ENCODE measurements at regions not wholly inside any gene's neighbourhood (a gene's known extent, or its start where the extent isn't known, plus 50 kb on each side); places are given as distances from the start of the nearest gene placed in this dataset.
"Not testable (repeated sequence)": the region's sequence is repeated elsewhere in the genome, so short reads cannot be mapped to it uniquely, and the experiment has no call there.

DNA sequence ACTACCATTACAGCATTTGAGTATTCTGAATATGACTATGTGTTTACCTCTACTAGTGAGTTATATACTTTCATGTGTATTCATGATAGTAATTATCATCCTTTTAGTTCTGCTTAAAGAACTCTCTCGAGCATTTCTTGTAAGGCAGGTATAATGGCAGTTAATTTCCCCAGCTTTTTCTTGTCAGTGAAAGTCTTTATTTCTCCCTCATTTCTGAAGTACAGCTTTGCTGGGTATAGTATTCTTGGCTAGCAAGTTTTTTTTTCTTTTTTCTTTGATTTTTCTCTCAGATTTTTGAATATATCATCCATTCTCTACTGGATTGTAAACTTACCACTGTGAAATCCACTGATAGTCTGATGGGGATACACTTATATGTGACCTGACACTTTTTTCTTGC lies 165.9 kb upstream of the ARHGAP5 start:
- DNase-seq = no peak

DNA sequence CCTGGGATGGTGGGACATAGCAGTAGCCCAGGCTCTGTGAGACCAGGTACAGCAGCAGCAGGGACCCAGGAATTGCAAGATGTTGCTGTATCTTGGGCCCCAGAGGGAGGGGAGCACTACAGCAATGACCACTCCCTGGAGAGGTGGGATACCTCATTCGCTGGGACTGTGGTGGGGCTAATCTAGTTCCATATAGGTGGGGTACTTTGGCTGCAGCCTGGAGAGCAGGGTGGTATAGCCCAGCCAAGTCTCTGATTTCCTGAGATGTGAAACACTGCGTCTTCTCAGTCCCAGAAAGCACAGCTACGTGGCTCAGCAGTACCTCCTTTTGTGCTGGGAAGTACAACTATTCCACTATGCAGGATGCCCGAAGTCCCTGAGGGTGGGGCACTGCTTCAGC lies 163.7 kb upstream of the ARHGAP5 start:
- no peak for DNase-seq

DNA sequence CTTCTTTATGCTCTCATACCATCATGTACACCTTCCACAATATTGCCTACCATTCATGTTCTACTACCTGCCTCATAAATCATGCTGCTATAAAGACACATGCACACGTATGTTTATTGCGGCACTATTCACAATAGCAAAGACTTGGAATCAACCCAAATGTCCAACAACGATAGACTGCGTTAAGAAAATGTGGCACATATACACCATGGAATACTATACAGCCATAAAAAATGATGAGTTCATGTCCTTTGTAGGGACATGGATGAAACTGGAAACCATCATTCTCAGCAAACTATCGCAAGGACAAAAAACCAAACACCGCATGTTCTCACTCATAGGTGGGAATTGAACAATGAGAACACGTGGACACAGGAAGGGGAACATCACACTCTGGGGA lies 158.8 kb upstream of the ARHGAP5 start:
- not testable (repeated sequence) for DNase-seq

DNA sequence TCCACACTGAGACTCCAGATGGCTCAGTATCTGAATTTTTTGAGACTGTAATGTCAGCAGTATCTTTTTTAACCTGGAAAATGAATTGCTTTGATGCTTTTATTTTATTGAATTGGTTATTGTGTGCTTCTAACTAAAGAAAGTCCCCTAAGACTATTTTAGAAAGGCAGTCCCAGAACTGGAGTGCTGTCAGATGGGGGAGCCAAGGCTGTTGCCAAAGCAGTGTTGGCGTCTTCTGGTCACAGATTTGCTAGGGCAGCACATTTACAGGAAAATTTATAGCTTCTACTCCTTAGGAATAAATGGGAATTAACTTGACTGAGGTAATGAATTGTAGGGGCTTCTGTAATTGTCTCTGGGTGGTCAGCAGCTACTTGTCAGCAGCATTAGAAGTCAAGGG lies 157.1 kb upstream of the ARHGAP5 start:
- no peak for DNase-seq

DNA sequence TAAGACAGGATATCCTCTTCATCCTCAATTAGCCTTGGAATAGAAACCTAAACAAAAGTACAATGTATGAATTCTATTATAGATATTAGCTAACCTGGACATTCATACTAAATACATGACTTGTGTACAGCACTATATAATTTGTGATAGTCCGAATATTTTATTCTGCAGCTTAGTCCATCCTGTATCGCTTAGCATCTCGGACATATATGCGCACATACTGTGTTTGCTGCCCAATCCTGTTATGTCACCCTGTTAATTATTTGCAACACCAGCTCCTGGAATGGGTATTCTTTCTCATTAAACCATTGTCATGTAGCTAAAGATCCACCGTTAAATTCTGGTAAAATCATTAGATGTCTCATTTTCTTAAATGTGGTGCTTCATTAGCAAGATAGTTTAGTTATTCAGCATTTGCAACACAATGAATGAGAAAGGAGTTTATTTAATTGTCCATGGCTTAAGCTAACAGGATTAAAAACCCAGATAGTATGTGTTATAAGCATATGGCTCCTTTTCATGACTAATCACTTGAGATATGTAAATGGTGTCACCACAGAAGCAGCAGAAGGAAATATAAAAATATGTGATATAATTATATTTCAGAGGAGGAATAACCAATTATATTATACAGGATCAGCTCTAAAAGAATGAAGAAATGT lies 156.0 kb upstream of the ARHGAP5 start:
- no peak for DNase-seq

DNA sequence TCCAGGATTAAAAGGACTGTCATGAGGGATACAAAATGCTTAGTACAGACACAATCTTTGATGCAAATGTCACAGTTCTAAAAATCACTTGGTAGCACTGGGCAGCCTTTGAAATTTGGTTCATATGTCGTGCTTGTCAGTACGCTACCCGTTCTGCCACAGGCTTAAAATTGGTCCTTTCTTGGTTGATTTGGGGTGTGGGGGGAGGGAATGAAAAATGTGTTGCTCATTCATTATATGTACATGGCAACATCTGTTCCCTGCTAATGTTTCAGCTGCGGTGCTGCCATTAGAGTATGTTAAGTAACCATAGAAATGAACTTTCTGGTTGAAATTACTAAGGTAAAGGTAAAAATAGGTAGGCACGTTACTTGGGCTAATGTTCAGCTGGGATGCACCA lies 155.4 kb upstream of the ARHGAP5 start:
- DNase-seq = no peak

DNA sequence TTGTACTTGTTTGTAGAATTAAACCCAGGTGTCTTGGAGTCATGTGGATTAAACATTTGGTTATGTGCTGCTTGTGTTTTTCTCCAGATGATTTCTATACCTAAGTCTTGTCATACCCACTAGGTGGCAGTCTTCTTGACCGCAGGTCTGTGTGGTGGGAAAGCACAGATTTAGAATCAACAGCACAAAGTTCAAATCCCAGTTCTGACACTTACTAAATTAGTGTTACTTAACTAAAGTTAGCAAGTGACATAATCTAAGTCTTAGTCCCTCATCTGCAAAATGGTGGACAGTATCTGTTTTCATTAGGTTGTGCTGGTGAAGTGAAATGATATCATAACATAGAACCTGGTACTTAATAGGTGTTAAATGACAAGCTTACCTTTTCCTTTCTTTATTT lies 151.0 kb upstream of the ARHGAP5 start:
- DNase-seq = no peak

DNA sequence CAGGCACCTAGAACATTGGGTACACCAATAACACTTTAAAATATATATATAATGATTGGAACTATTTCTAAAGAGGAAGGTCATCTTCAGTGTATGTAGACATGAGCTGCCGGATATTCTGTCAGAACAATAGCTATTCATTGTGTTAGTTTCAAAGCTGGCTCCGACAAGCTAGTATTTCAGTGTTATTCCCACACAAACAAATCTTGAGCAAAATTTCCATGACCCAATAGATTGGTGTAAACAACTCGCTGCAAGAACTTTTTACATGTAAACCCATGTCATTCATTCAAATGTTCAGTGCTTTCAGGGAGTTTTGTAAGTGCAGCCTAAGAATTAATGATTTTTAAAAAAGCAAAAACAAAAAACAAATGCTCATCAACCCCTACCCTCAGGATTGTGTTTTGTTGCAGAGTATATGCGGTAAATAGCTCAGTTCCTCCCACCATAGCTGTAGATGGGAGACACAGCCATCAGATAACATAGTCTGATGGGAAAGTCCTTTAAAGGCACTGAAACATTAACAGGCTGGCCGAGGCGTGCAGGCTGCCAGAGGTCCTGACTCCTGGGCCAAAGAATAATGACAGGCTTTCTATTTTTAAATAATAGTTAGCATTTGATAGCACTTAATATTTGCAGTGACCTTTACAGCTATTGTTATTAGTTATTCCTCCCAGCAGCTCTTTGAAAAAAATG lies 150.3 kb upstream of the ARHGAP5 start:
- DNase-seq = no peak

DNA sequence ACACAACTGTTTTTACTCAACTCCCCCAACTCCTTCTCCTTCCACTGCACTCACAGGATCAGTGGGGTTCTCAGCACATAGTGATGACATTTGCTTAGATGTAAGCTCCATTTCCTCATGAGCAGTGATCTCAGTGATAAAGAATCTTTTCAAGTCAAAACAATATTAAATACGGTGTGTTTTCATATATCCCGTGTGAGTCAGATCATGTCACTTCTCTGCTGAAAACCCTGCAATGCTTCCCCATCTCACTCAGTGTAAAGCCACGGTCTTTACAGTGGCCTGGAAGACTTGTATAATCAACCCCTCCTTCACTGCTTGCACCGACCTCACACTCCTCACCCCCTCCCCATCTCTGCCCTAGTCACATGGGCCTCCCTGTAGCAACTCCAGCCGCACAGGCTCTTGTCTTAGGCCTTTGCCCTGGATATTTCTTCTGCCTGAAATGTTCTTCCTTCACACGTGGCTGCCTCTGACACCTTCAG lies 149.7 kb upstream of the ARHGAP5 start:
- no peak for DNase-seq

DNA sequence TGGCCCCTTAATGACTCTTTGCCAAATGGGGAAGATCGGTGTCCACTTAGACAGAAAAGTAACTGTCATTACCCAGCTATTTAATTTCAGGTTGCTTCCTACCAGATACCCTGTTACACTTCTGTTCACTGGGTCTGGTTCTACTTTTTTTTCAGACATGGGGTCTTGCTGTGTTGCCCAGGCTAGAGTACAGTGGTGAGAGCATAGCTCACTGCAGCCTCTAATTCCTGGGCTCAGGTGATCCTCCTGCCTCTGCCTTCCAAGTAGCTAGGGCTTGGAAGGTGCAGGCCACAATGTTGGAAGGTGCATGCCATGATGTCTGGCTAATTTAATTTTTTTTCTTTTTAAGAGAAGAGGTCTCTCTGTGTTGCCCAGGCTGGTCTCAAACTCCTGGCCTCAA lies 147.0 kb upstream of the ARHGAP5 start:
- DNase-seq = no peak

DNA sequence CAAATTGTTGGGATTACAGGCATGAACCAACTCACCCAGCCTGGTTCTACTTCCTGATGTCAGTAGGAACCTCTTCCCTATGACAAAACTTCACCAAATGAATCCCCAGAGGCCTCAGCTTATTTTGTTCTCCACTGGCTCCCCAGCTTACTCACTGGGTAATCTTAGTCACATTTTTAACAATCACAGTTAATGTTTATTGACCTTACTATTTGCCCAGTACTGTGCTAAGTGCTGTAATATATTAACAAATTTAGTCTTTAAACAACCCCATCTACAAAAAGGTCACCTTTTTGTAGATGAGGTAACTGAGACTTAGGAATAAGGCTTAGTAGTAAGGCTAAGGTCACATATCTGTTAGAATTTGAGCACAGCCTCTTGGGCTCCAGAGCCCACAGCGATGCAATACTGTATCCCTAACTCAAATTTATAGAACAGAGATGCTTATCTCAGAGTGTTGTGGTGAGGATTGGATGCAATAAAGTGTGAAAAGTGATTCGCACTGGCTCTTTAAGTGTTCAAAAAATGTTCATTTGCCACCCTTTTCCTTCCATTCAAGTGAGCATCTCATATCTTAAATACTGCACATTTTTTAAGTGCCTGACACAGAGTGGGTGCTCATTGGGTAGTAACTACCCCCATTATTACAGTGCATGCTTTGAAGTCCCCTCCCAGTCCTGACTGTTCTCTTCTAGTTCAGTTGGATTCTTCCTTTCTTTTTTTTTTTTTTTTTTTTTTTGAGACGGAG lies 146.4 kb upstream of the ARHGAP5 start:
- no peak for DNase-seq

DNA sequence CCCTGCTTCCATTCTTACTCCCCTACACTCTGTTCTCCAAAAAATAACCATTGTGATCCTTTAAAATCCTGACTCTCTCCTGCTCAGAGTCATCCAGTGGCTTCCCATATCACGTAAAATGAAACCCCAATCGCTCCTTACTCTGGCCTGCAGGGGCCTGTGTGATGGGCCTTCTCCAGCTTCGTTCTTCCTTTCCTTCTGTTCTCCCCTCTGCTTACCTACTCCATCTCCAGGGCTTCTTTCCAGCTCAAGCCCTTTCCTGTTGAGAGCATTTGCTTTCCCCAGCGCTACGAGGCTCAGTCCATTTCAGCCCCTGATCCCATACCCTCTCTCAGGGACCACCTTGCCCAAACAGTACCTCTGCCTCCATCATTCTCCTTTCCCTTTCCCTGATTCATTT lies 144.4 kb upstream of the ARHGAP5 start:
- DNase-seq = no peak

DNA sequence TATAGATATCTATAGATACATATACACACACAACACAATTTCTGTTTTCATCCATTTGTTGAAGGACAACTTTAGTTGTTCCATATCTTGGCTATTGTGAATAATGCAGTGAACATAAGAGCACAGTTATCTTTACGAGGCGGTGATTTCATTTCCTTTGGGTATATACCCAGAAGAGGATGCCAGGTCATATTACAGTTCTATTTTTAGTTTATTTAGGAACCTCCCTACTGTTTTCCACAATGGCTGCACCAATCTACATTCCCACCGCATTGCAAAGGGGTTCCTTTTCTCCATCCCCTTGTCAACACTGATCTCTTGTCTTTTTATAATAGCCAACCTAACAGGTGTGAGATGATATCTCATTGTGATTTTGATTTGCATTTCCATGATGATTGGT lies 143.4 kb upstream of the ARHGAP5 start:
- no peak for DNase-seq

DNA sequence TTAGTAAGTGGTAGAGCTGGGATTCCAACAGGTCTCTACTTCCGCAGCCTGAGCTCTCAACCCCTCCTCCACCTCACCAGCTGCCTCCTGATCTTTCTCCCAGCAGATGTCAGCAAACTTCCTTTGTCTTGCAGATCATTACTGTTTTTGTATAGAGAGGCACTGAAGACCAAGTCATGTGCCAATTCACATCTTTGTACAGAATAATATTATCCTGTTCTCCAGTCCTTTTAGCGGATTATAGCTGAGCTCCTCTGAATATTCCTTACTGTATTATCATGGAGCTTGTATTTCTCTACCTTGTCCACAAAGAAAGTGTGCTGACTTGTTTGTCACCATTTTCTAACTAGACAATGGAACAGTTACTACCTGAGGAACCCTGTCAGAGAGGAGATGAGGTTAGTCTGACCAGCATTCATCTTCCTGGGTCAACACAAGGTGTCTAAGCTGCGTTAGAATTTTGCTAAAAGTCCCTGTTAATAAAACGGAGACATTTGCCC lies 142.3 kb upstream of the ARHGAP5 start:
- no peak for DNase-seq

DNA sequence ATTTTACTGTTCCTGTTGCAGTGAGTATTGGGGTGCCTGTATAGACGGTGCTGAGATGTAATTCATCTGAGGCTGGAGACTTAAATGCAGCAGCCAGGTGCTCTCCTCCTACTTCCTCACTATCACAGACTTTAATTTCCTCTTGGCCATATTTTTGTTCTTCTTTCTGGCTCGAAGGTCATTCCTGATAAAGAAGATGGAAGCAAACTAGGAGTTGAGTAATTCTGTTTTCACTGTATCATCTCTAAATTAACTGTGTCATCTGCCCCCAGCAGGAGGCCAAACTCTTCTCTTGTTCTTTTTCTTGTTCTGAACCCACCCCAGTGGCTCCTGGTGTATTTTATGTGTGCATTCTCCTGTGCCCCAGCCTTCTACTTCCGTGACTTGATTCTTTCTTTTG lies 141.7 kb upstream of the ARHGAP5 start:
- no peak for DNase-seq

DNA sequence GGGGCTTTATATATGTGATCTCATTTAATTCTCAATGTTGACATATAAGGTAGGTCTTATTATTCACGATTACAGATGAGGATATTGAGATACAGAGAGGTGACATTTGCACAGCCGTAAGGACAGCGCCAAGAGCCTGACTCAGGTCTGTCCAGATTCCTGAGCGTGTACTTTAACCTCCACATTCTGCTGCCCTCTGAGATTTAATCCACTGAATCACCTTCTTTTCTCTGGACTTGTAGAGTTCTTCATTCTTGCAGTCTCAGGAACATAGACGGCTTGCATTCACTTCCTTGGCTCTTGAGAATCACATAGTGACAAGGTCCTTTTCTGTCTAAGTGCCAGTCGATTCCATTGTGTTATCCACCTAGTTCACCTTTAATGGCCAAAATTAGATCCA lies 141.0 kb upstream of the ARHGAP5 start:
- DNase-seq = no peak

DNA sequence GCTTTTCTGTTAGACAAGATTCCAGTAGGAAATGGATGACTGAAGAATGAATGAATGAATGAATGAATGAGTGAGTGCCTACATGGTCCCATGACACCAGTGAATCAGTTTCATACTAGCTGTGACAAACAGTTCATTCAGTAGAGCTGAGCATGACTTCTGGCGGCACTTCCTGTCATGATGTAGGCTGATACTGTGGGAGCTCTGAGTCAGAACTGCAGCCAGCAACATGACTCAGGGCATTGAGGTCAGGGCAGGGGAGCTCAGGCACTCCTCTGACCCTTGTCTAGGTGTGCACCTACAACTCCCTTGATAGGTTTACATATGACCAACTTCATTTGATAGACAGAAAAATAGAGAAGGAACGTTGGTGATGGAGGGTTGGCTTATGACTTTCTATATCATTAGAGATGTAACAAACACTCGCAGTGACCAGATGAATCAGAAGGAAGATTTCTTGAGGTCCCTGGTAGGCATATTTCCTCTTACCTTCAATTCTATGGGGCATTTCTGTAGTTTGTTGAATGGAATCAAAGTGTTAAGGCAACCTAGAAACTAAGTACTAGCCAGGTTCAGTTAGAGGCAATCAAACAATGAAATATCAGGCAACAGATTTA lies 139.3 kb upstream of the ARHGAP5 start:
- DNase-seq = peak; percentile 55

DNA sequence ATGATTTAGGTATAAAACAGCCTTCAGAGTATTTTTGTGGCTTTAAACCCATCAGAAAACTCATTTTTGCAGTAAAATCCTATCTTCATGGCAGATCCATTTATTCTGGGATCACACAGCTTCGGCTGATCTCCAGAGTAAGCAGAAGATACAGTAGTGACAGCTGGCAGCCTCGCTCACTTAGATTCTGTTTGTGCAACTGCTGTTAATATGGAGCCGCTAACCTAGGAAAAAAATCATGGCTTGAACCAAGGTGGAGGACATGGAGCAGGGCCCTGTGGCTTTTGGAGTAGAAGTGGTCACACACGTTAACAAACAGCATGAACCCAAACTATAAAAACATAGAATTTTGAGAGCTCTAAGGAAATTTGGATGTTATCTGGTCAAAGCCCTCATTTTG lies 137.2 kb upstream of the ARHGAP5 start:
- DNase-seq = no peak

DNA sequence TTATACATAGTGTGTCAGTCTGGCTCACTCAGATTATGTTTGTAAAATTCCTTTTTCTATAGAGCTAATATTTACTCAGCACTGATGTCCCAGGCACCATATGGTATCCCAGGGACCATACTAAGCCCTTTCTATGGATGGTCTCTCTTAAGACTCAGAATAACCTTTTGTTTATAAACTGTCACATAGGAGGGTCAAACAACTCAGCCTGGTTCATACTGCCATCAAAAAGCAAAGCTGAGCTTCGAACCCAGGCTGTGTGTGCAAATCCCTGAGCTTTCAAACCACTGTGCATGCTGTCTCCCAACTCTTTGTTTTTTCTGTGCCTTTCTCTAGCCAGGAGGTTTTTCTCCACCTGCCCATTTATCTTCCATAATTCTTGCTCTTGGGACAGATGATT lies 135.6 kb upstream of the ARHGAP5 start:
- DNase-seq = no peak

DNA sequence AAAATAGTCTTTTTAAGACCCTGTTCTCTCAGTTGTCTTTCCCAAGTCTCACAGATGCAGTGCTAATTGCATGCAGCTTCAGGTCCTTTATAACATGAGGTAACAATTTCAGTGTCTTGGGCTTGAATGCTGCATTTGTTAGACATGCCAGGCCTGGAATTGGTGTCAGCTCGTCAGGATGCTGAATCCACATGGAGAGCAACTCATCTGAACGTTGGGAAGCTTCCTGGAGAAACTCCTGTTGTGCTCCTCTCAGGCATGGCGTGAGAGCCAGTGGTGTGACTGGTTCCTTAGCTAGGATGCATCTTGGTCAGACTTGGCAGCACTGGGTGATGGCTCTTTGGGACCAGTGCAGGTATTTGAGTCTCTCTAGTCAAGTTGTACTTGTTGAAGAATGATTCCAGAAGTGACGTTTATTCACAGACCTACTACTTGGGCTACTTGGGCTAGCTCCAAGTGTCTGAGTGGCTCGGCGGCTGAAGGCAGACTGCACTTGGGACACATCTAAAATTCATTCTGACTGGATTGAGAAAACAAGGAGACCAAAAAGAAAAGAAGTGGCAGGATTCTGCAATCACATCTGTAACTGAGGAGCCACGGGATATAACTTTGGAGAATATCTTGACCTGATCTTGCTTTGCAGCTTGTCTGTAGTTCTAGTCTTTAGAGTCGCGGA lies 134.8 kb upstream of the ARHGAP5 start:
- DNase-seq = no peak

DNA sequence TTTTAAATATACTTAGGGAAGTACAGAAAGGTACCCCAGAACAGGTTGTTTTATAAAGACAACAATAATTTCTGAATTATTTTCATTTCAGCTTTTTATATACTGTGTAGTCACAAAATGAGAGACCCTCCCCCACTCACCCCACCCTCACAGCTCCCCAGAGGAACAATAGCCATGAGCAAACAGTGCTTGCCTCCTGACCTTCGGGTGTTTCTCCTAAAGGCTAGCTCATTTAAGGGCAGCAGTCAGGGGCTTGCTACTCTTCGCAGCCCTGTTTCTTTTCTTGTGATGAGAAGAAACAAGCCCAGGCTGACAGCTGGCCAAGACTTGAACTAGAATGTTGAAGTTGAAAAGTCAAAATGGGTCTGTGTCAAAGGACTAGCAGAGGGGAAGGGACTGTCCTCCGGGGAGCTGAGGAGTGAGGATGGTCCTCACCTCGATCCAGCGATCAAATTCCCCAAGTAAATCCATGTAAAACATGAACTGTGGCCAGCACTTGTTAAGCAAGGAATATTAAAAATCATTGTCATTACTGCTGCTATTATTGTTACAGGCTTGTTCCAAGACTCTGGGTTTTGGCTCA lies 133.8 kb upstream of the ARHGAP5 start:
- DNase-seq = no peak

DNA sequence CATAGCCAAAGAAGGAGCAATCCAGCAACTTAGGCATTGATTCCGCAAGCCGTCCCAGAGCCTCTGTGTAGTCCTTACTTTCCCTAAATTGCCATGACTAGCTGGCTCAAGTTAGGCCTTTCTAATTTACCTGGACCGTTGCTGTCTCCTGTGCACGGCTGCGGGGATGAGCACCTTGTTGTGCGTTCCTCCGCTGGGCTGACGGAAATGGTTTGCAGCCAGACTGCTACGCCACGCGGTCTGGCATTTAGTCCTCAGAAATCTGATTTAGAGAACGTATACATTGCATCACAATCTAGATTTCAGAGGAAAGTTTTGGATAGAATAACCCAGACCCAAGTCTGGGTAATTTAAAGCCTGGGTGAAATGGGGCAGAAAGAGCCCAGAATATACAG lies 133.2 kb upstream of the ARHGAP5 start:
- no peak for DNase-seq
